OCI-LY1 (cell line): ENCODE measurements at regions not wholly inside any gene's neighbourhood (a gene's known extent, or its start where the extent isn't known, plus 50 kb on each side); places are given as distances from the start of the nearest gene placed in this dataset.

Source experiments
- H2AFZ ChIP-seq: fragments of 200-600 bp; sonication (generic), shearing (Covaris generic); 2 replicates; pipeline ENCODE4 v1.6.0; 2014; ENCODE audit warnings: antibody characterized with exemption, mild to moderate bottlenecking, low read length
- H3F3A ChIP-seq: fragments of 200-600 bp; sonication (generic), shearing (Covaris generic); 2 replicates; pipeline ENCODE4 v1.6.0; 2014; ENCODE audit warnings: mild to moderate bottlenecking, antibody characterized with exemption, low read length, moderate library complexity; ENCODE audit not compliant: insufficient read depth
- H3K27ac ChIP-seq: fragments of 200-600 bp; sonication (generic); 2 replicates; pipeline ENCODE4 v1.5.1; 2014; ENCODE audit warnings: low read length, mixed run types, mild to moderate bottlenecking, low read depth; ENCODE audit not compliant: poor library complexity, severe bottlenecking
- H3K27me3 ChIP-seq: fragments of 200-600 bp; sonication (generic); 2 replicates; pipeline ENCODE4 v1.6.0; 2014; ENCODE audit warnings: antibody characterized with exemption, mild to moderate bottlenecking, low read length, moderate library complexity; ENCODE audit not compliant: insufficient read depth
- H3K36me3 ChIP-seq: fragments of 200-600 bp; sonication (generic); 2 replicates; pipeline ENCODE4 v1.6.1; 2014; ENCODE audit warnings: mild to moderate bottlenecking, antibody characterized with exemption, low read length, moderate library complexity, mixed read lengths; ENCODE audit not compliant: insufficient read depth
- H3K4me1 ChIP-seq: fragments of 200-600 bp; sonication (generic); 2 replicates; pipeline ENCODE4 v1.5.1; 2014; ENCODE audit warnings: mild to moderate bottlenecking, low read length, moderate library complexity; ENCODE audit not compliant: insufficient read depth, severe bottlenecking
- H3K4me2 ChIP-seq: fragments of 200-600 bp; sonication (generic), shearing (Covaris generic); 2 replicates; pipeline ENCODE4 v1.6.1; 2014; ENCODE audit warnings: low read length
- H3K4me3 ChIP-seq: fragments of 200-600 bp; sonication (generic); 2 replicates; pipeline ENCODE4 v1.5.1; 2014; ENCODE audit warnings: low read length, low read depth, mild to moderate bottlenecking, mixed read lengths; ENCODE audit not compliant: poor library complexity, severe bottlenecking
- H3K79me2 ChIP-seq: fragments of 200-600 bp; shearing (Covaris generic); 2 replicates; pipeline ENCODE4 v1.6.1; 2016; ENCODE audit warnings: mixed run types, low read length, mixed read lengths; ENCODE audit not compliant: insufficient read depth
- H3K9ac ChIP-seq: fragments of 200-600 bp; sonication (generic), shearing (Covaris generic); 2 replicates; pipeline ENCODE4 v1.6.1; 2014; ENCODE audit warnings: mild to moderate bottlenecking, low read length, mixed read lengths
- H3K9me2 ChIP-seq: fragments of 200-600 bp; sonication (generic), shearing (Covaris generic); 2 replicates; pipeline ENCODE4 v1.6.1; 2014; ENCODE audit warnings: low read depth, mild to moderate bottlenecking, low read length, mixed read lengths
- H3K9me3 ChIP-seq: fragments of 200-600 bp; shearing (Covaris generic); 2 replicates; pipeline ENCODE4 v1.6.1; 2014; ENCODE audit warnings: low read length, mixed read lengths
- H4K20me1 ChIP-seq: fragments of 200-600 bp; sonication (generic), shearing (Covaris generic); 2 replicates; pipeline ENCODE4 v1.6.0; 2016; ENCODE audit warnings: mild to moderate bottlenecking, low read length; ENCODE audit not compliant: insufficient read depth
- EZH2 ChIP-seq: fragments of 200-600 bp; sonication (generic), shearing (Covaris generic); IDR thresholded peaks from 2 replicates; pipeline ENCODE4 v1.8.0; 2017; ENCODE audit warnings: borderline replicate concordance, mixed run types, mild to moderate bottlenecking, antibody characterized with exemption, low read length, moderate library complexity, mixed read lengths
- TF ChIP-seq, protein P1 (sequence below): fragments of 200-600 bp; sonication (generic), shearing (Covaris generic); IDR thresholded peaks from 2 replicates; pipeline ENCODE4 v1.5.1; 2017; ENCODE audit warnings: mild to moderate bottlenecking, antibody characterized with exemption, low read length, moderate library complexity, mixed read lengths

DNA sequence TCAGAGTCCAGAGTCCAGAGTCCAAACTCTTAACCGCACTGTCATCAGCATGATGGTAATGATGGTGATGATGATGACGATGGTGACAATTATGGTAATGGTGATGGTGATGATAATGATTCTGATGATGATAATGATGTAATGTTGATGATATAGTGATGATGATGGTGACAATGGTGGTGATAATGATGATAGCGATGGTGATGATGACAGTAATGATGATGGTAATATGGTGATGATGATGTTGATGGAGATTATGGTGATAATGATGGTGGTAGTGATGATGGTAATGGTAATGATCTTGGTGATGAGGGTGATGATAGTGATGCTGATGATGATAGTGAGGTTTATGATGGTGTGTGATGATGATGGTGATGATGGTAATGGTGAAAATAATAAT is 367.8 kb upstream of the CDH4 start:
- no peaks in the 10 kb centered on the region for H3K9me3 ChIP-seq
- H3K9ac ChIP-seq: no peak overlapping the region
- H3K4me3 ChIP-seq: no peak overlapping the region
- H3K36me3 ChIP-seq: no peaks in the 10 kb centered on the region
- H3K9me2 ChIP-seq: no peaks in the 10 kb centered on the region
- no peak for TF ChIP-seq EZH2
- TF ChIP-seq, protein P1, sequence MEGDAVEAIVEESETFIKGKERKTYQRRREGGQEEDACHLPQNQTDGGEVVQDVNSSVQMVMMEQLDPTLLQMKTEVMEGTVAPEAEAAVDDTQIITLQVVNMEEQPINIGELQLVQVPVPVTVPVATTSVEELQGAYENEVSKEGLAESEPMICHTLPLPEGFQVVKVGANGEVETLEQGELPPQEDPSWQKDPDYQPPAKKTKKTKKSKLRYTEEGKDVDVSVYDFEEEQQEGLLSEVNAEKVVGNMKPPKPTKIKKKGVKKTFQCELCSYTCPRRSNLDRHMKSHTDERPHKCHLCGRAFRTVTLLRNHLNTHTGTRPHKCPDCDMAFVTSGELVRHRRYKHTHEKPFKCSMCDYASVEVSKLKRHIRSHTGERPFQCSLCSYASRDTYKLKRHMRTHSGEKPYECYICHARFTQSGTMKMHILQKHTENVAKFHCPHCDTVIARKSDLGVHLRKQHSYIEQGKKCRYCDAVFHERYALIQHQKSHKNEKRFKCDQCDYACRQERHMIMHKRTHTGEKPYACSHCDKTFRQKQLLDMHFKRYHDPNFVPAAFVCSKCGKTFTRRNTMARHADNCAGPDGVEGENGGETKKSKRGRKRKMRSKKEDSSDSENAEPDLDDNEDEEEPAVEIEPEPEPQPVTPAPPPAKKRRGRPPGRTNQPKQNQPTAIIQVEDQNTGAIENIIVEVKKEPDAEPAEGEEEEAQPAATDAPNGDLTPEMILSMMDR: no peak
- no peaks in the 10 kb centered on the region for H3K4me1 ChIP-seq
- no peaks in the 10 kb centered on the region for H3K79me2 ChIP-seq
- no peaks in the 10 kb centered on the region for H4K20me1 ChIP-seq
- no peak overlapping the region for H2AFZ ChIP-seq
- H3K27ac ChIP-seq: no peak overlapping the region
- H3K4me2 ChIP-seq: no peak overlapping the region
- H3K27me3 ChIP-seq: no peaks in the 10 kb centered on the region
- no peaks in the 10 kb centered on the region for H3F3A ChIP-seq

DNA sequence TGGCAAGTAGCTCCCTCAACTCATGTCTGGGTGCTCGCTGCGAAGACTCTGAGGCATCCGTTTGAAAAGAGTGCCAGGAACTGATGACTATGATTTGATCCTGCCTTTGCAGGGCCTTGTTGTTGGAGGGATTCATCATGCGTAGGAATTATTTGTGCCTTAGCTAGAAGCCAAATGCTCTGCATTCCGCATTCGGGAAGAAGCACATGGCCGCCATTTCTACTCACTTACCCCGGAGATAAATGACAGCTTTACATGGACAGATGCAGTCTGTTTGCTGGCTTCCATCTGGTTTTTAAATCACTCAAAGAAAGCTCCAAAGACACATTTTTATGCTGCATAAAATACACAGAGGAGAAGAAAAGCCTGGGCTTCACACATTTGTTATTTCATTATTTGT is 363.3 kb upstream of the CDH4 start:
- no peak overlapping the region for H2AFZ ChIP-seq
- H4K20me1 ChIP-seq: no peaks in the 10 kb centered on the region
- no peaks in the 10 kb centered on the region for H3K9me3 ChIP-seq
- H3K4me2 ChIP-seq: no peak overlapping the region
- H3K36me3 ChIP-seq: no peaks in the 10 kb centered on the region
- H3K9ac ChIP-seq: no peak overlapping the region
- no peaks in the 10 kb centered on the region for H3K4me1 ChIP-seq
- no peak overlapping the region for H3K27ac ChIP-seq
- H3K9me2 ChIP-seq: no peaks in the 10 kb centered on the region
- no peaks in the 10 kb centered on the region for H3K27me3 ChIP-seq
- no peaks in the 10 kb centered on the region for H3K79me2 ChIP-seq
- H3K4me3 ChIP-seq: no peak overlapping the region
- no peaks in the 10 kb centered on the region for H3F3A ChIP-seq
- no peak for TF ChIP-seq EZH2
- TF ChIP-seq, protein P1: no peak

DNA sequence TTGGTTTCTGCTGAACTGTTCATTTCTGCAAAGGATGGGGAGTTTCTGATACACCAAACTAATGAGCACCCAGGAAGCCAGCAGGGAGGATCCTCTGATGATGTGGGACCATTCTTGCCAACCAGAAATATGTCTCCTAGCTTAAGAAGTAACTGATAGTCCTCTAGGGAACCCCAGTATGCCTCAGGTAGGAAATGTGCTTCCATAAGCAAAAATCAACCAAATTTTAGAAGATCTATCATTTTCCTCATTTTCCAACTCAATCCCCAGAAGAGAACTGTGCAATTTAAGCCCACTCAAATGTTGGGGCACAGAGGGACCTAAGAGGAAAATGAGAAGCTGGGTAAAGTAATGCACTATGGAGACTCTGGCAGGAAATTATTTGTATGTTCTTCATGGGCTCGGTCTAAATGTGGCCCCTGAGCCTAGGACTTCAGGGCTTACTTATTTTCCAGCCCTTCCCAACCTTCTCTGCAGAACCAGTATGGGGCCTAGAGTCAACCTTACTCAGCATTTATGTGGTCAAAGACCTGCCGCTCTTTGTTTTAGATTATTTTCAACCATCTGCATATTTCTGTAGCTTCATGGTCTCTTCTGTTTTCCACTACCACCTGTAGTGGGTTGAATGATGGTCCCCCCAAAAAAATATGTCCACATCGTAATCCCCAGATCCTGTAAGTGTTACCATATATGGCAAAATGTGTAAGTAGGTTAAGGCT is 359.8 kb upstream of the CDH4 start:
- Histone ChIP-seq H4K20me1 (no peaks in the 10 kb centered on the region), H3K9me3 (no peaks in the 10 kb centered on the region), H3K4me2 (no peak overlapping the region), H3K79me2 (no peaks in the 10 kb centered on the region), H3K27me3 (no peaks in the 10 kb centered on the region), H3K36me3 (no peaks in the 10 kb centered on the region), H2AFZ (no peak overlapping the region), H3K9ac (no peak overlapping the region), H3F3A (no peaks in the 10 kb centered on the region), H3K4me3 (no peak overlapping the region), H3K4me1 (no peaks in the 10 kb centered on the region), H3K9me2 (no peaks in the 10 kb centered on the region), H3K27ac (no peak overlapping the region)
- no peak for TF ChIP-seq EZH2

DNA sequence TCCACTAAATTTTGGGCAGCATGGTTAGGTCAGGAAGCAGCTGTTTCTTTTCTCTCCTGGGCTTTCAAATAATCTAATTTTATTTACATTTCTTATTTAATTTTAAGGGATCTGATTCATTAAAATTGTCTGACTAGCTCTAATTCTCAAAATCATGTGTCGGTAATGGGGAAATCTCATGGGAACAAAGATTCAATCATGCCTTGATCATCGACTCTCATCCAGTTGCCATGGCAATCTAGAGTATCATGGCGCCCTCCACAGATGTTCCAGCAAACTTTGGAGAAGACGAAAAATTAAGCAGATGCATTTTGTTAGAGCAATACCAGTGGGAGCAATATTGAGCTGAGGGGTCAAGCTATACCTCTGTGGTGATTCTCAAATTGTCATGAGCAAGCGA is 358.0 kb upstream of the CDH4 start:
- H4K20me1 ChIP-seq: no peaks in the 10 kb centered on the region
- H3K4me3 ChIP-seq: no peak overlapping the region
- H3K9me3 ChIP-seq: no peaks in the 10 kb centered on the region
- H3K4me1 ChIP-seq: no peaks in the 10 kb centered on the region
- no peak overlapping the region for H3K4me2 ChIP-seq
- H2AFZ ChIP-seq: no peak overlapping the region
- no peak for TF ChIP-seq EZH2
- TF ChIP-seq, protein P1: no peak
- no peaks in the 10 kb centered on the region for H3K27me3 ChIP-seq
- no peak overlapping the region for H3K9ac ChIP-seq
- H3K36me3 ChIP-seq: no peaks in the 10 kb centered on the region
- no peaks in the 10 kb centered on the region for H3K9me2 ChIP-seq
- H3F3A ChIP-seq: no peaks in the 10 kb centered on the region
- no peaks in the 10 kb centered on the region for H3K79me2 ChIP-seq
- no peak overlapping the region for H3K27ac ChIP-seq
